Astrocyte (in vitro differentiated cells and primary cell): ENCODE measurements at regions not wholly inside any gene's neighbourhood (a gene's known extent, or its start where the extent isn't known, plus 50 kb on each side); places are given as distances from the start of the nearest gene placed in this dataset.

Experiments
- CTCF ChIP-seq: IDR thresholded peaks from 2 replicates; pipeline ENCODE4 v1.5.1; 2011; ENCODE audit warnings: low read depth, mild to moderate bottlenecking, inconsistent platforms, low read length, moderate library complexity; ENCODE audit not compliant: insufficient read depth
- EZH2 ChIP-seq: IDR thresholded peaks from 2 replicates; pipeline ENCODE4 v1.6.1; 2012; ENCODE audit warnings: mild to moderate bottlenecking, low read length, inconsistent platforms; ENCODE audit not compliant: insufficient read depth

DNA sequence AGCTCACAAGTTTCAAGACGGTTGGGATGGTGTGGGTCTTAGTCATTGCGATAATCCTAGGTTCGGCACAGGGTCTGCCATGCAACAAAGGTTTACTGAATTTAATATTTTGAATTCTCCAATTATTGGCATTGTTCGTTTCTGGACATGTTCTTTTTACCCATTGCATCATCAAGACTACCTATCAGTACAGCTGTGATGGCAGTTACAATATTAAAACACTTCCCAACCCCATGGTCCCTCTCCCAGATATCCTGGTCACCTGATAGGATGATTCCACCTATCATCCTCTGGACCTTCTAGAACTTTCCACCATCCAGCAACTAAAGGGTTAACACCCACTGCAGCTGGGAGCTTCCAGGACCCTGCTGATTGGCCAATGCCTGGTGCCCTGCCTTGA, 377.8 kb upstream of the PRKCQ start:
- TF ChIP-seq CTCF (no peak), EZH2 (no peak)
